ENCODE measurements at regions not wholly inside any gene's neighbourhood (a gene's known extent, or its start where the extent isn't known, plus 50 kb on each side); places are given as distances from the start of the nearest gene placed in this dataset.

GRCh38 chr18:76564655-76565237 is 69.7 kb upstream of the ZNF516 start:
- no peak for TF ChIP-seq CTCF (IDR thresholded peaks at IDR 0.05)
- TF ChIP-seq POLR2A (IDR thresholded peaks at IDR 0.05): no peak

Measured in Peyer's patch (tissue), 4 donors.